Stimulated activated CD8-positive, alpha-beta memory T cell treated with anti-CD3 and anti-CD28 coated beads, Interleukin-7, amount 100 ng/mL, for 4 hours (primary cell): ENCODE measurements at regions not wholly inside any gene's neighbourhood (a gene's known extent, or its start where the extent isn't known, plus 50 kb on each side); places are given as distances from the start of the nearest gene placed in this dataset.
A peak's percentile ranks its signal among the peaks of the same experiment; 100 is the strongest.

Source experiments
- DNase-seq, 2 donors: peaks; one replicate each; pipeline ENCODE4 v3.0.0-alpha.2; 2020; ENCODE audit warnings: low read depth in 2 of 2

DNA sequence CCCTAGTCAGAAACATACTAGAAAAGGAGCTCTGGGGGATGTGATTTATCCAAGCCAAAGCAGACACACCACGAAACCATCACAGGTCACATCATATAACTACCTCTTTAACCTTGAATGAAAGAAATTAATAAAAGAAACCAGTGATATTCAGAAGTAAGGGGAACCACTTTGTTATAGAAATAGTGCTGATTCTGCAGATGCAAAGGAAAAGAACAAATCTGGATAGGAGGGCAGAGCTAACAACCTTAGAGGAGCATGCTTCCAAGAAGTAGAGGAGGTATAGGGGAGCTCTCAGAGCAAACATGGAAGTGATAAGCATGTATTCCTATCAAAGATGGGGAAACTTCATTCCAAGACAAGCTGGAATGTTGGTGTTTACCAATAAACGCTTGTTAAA, 117.0 kb upstream of the MDM1 start:
- DNase-seq, result no peak

DNA sequence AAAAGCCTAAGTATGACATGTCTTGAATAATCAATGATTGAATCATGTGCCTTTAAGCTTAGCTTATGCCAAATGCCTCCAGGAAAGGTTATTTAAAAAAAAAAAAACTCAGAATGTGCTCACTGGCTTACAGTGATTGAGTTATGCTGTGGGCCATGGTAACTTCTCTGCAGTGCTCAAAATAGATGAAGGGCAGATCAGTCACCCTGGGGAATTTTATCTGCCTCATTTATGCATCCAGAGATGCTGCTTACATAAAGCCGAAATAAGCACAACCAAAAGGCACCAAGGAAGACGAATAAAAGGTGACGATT, 118.7 kb upstream of the MDM1 start:
- DNase-seq, result no peak

DNA sequence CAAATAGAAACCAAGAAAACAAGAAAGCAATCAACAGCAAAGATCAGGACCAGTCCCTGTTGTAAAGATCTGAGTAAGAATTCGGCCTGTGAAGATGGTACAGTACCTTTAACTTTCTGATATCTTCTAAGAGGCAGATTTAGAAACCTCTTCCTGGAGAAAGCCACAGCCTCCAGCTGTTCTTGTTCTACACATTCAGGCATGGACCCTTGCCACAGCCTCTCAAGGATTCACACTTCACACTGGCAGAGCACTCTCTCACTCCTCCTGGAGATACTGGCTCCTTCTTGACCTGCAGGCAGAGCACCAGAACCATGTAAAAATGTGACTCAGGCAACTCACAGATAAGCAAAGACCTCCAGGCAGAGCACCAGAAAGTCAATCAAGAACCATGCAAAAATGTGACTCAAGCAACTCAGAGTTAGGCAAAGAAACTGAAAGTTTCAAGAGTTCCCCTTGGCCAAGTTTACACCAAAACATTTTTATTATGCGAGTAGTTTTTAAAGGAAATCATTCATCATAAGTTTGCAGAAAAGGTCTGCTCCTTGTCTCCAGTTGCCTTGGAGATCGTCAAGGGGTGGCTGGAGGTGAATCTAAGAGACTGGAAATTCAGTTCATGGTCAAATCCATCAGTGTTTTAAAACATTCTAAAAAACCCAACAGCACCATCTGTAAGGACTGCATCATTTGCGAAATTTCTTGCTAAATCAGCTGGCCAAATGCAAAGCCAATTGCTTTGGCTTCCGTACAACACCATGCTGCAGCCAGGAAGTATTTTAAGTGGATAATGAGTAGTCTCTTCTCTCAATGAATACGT, 119.3 kb upstream of the MDM1 start:
- peak in 1 of 2 donors; percentile 9 for DNase-seq

DNA sequence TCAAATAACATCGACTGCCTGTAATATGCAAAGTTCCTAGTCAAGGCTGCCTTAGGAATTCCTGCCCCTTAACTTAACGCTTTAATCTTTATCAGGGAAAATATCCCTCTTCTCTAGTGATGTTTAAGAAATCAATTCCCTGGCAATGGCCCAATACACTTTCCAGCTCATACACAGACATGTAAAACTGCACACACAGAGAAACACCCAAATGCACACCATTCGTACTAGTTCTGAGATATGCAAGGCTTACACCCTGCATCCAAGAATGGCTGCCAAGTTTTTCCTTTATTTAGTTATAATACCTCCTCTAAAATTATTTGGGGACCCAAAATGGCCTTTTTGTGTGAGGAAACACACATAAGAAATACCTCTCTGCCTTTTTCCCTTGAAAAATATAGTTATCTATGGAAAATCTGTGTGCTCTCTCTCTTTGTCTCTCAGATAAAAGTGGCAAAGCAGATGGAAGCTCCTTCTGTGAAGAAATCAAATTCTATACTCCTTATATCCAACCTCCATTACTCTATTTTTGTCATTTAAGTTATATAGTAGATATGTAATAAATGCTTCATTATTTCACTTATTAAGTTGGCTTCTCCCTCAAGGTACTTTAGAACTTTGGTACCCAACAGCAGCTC, 120.0 kb upstream of the MDM1 start:
- no peak for DNase-seq

DNA sequence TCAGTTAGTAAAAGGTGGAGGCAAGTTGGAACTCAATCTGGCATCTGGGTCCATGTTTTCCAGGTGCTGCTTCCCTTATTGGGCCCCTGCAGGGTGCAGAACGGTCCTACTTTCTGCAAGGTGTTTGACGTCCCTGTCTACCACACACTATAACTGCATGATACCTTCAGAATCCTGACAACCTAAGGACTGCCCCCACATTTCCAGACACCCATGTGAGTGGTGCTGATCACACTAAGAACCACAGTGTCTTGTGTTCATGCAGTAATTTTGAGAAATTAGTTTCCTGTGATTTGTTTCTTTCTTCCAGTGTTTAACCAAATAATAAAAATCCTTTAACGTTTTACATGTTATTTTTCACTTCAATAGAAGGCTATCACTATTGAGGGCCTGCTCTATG, 121.1 kb upstream of the MDM1 start:
- DNase-seq, result no peak

DNA sequence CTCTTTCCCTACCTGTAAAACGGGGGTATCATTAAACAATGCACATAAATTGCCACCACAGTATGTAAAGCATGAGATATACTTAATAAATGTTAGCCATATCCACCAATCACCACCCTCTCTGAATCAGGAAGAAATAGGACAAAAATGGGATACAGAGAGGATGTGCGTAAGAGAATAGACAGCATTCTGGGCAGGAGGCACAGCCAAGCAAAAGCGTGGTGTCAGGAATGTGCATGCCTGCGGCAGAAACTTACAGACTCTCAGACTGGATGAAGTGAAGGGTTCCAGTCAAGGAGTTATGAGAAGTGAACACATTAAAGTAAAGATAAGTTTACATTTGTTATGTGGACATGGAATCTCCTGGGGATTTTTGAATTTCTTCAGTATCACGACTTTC, 121.7 kb upstream of the MDM1 start:
- no peak for DNase-seq

DNA sequence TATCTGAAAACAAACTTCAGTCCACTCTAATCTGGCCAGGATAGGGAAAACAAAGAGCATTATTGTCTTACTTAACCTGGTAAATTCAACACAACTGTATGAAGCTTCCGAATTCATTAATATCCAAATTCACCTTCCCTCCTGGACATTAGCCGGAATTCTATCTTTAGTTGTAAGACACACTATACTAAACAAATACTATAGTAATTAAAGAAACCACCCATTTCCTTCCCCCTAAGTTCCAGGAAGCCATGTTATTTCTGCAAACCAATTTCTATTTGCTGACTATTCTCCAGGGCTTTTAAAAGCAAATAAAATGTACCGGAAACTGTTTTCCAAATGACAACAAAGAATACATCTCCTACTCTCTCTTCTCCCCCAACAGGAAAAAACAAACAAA, 122.7 kb upstream of the MDM1 start:
- DNase-seq, result no peak

DNA sequence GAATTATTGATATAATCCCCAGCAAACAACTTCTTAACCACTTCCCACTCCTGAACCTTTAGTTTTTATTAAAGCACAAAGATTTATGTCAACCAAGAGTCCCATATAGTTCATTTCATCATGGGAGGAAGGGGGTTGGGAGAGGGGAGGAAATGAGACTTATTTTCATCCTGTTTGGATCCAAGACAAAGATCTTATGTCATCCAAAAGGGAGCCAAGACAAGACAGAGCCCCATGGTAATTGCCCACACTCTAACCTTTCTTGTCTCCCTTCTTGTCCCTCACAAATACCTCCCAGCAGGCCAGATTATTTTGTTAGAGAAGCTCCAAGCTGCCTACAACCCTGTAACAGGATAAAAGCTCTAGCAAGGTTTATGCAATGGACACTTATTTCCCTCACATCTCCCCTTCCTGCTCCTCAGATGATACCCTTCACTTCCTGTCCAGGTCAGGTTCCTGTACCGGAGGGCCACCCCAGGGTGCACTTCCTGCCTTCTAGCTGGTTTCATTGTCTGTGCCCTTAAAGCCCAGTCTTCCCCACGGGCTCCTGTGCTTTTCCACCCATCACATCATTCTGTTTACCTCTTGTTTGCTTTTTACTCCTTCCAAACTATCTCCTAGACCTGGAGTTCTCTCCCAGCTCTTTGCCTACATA, 123.7 kb upstream of the MDM1 start:
- no peak for DNase-seq

DNA sequence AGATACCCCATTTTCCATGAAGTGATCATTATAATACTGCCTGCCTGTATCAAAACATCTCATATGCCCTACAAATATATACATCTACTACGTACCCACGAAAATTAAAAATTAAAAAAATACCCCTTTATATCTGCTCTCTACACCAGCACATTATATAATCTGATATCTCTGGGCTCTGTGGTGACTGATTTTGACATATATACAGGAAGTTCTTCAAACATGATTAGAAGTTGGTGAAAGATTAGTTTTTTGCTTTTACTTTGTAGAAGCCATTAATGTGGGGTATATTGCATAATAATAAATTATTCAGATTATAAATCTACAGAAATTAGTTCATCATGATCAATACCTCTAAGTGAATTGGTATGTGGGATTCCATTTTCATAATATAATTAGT, 126.7 kb upstream of the MDM1 start:
- no peak for DNase-seq

DNA sequence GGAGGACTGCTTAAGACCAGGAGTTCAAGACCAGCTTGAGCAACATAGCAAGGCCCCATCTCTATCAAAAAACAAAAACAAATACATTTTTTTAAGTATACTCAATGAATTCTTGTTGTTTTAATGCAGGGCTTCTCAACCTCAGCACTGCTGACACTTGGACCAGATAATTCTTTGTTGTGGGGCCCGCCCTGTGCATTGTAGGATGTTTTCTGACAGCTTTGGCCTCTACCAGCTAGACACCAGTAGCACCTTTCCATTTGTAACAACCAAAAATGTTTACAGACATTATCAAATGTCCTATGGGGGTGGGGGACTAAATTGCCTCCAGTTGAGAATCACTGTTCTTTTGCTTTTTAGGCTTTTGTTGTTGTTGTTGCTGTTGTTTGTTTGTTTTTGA, 128.1 kb upstream of the MDM1 start:
- DNase-seq, result no peak

DNA sequence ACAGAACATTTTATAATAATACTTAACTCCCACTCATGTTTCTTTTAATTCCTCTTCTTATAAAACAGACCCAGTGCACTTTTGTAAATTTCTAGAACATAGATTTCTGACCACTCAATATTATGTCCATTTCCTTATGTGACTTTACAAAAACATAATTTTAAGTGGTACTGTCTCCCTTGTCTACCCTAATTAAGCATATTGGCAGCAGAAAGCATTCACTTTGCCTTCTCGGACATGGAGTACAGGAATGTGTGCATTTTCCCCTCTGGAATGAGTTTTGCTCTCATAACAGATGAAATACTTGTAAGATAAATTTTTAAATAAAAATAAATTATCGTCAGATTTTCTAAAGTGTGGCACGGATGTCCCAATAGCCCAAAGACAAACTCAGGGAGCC, 129.5 kb upstream of the MDM1 start:
- DNase-seq, result no peak

DNA sequence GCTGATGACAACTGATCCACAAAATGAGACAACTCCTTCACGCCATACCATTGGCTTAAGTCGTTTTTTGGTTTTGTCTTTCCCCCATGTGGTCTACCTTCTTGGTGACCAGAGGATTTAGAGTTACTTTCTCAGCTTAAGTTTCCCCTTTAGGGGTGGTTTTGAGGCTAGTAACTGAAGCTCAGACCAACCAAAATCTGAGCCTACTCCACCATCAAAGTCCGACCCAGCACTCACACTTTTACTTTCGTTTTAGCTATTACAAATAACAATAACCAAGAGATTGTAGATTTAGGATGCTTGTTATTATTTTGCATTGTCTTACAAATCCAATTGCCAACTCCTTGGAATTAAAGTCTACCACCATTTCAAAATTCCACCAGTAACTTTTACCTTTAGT, 130.6 kb upstream of the MDM1 start:
- DNase-seq, result no peak

DNA sequence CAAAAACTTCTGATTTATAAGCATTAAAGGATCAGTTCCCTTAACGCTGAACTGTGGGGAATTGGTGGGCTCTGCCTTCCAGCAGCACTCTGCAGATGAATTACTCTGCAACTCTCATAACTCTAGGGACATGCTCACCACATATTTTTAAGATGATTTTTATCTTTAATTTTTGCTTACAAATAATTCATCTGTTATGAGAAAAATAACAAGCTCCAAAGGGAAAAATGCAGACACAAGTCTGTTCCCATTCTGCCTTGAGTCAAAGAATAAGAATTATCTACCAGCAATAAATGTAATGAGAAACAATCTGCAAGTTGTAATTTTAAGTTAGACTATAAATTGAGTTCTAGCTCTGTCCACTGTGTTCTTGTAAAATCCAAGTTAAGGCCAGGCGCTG, 133.1 kb upstream of the MDM1 start:
- DNase-seq, result no peak

DNA sequence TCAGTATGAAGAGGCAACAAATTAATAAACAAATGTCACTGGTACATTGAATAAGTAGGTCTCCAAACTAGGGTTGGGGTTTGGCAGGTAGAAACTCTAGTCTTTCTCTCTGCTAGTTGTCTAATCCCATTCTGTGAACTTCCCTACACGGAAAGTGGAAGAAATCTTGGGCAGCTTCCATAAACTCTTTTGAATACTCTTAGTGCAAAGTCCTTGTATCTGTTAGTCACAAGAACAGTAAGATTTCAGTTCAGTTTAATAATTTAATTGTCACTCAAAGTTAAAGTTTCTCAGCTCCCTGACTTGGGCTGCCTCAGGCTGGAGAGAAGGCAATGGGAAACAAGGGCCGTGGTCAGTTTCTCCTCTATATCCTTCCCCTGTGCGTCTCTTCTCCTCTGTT, 135.4 kb upstream of the MDM1 start:
- DNase-seq, result no peak

DNA sequence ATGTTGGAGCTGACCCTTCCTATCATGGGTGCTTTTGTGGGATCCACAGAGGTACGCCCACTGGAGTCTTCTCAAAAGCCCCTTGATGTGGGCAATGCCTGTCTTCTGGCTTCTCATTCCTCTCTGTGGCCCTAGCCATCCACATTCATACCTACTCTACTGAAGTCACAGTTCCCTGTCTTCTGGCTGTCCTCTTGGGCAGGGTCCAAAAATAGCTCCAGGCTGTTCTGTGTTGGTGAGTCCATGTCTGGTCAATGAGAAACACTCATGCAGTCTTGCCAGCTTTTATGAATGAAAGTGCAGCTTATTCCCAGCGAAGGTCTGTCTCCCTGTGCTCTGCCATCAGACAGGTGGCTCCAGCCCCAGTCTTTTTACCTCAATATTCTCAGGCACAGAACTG, 135.9 kb upstream of the MDM1 start:
- DNase-seq, result no peak

DNA sequence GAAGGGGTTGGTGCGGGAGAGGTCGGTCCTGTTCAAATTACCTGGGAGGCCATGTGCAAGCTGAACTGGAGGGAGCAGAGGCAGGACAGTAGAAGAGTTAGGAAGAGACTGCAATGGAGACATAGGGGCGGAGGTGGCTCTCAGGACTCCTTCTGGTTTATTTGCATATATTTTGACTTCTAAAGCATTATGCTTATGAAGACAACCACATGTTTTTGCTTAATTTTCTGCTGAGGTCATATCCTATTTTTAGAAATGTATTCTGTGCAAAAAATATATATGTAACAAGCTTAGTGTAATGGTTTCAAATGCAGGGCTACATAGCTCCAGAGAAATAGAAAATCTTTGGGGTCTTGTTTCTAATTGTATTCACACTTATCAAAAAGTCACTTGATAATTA, 137.0 kb upstream of the MDM1 start:
- no peak for DNase-seq

DNA sequence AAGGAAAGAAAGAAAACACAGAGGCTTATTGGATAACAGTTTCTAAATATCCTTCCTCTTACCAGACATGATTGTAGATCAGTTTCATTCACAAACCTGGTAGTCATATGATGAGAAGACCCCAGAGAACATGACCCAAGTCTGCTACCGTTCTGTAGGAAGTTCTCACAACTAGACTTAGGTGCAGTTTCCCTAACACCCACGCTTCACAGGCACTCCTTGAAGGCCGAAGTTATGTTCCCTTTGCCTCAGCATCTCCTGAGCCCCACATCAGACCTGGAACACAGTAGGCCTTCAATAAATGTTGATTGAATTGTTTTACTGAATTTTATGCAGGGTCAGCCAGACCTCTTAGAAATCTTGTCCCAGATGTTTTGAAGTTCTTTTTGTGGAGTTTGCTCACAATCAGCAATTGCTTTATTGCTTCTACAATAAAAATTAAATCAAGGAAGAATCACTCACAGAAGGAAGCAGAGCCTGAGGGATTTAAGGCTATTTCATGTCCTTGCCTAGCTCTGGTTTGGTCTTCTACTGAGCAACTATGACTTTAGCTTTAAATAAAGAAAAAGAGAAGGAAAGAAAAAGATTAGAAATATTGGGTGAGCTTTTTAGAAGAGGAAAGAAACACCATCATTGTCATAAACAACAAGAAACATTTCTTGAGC, 138.6 kb upstream of the MDM1 start:
- DNase-seq, result no peak

DNA sequence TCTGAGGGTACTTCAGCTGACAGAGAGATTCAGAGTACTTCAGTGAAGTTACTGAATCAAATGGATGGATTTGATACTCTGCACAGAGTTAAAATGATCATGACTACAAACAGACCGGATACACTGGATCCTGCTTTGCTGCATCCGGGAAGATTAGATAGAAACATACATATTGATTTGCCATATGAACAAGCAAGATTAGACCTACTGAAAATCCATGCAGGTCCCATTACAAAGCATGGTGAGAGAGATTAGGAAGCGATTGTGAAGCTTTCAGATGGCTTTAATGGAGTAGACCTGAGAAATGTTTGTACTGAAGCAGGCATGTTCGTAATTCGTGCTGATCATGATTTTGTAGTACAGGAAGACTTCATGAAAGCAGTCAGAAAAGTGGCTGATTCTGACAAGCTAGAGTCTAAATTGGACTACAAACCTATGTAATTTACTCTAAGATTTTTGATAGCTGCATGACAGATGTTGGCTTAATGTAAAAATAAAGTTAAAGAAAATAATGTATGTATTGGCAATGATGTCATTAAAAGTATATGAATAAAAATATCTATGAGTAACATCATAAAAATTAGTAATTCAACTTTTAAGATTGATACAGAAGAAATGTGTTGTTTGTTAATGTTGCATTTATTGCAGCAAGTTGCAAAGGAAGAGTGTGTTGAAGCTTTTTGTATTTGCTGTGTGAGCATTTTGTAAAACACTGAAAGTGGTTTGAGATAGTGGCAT, 136.1 kb upstream of the RAP1B start:
- DNase-seq, result no peak

DNA sequence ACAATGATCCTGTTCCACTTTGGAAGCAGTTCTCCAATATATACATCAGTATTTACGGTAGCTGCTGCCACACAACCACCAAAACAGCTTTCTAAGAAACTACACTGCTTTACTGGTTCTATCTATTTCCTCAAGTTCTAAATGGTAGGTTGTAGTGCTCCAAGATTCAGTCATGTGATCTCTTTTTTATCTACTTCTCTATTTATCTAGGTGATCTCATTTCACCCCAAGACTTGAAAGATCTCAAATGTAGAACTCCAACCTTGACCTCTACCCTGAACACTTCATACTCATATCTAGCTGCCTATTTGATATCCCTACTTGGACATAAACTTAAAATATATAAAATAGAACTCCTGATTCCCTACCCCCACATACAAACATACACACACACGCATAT, 133.9 kb upstream of the RAP1B start:
- no peak for DNase-seq

DNA sequence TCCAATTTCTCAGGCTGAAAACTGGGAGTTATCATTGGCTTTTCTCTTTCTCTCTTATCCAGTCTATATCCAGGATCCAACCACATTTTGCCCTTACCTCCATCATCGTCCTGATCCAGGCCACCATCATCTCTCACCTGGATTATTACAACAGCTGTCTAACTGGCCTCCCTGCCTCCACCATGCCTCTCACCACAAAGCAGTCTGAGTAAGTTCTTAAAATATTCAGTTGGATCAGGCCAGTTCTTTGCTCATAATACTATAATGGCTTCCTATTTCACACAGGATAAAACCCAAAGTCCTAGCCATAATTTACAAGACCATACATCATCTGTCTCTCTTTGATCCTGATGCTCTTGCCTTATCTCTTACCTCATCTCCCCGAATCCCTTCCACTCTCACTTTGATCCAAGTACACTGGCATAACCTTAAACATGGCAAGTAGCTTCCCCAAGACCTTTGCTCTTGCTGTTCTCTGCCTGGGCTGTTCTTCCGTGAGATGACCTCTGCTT, 133.4 kb upstream of the RAP1B start:
- no peak for DNase-seq

DNA sequence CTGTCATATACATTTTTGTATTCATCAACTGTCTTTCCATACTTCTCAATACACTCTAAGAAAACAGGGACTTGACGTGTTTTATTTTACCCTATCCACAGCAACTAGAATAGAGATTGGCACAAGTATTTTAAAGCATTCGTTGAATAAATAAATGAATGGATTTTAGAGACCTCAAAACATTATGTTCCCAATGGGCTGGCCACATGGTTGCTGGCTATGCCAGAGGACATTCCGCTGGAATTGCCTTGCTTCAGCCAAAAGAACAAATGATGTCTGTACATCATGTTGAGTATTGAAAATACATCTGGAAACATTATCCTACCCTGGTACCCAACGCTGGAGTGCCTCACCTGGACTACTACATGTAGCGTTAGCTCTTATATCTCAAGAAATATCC, 132.8 kb upstream of the RAP1B start:
- no peak for DNase-seq
